IMR-90 (cell line): ENCODE measurements at regions not wholly inside any gene's neighbourhood (a gene's known extent, or its start where the extent isn't known, plus 50 kb on each side); places are given as distances from the start of the nearest gene placed in this dataset.
A peak's percentile ranks its signal among the peaks of the same experiment; 100 is the strongest.
"Not testable (repeated sequence)": the region's sequence is repeated elsewhere in the genome, so short reads cannot be mapped to it uniquely, and the experiment has no call there.

Source experiments
- ATAC-seq: fragments of 200-7000 bp; cut with Tn5 transposase; 2 replicates; pipeline ENCODE4 v1.9.1; 2020; ENCODE audit warnings: low read depth, mild to moderate bottlenecking, moderate library complexity
- BruUV-seq: library from RNA; stranded (reverse); fragments of 400-500 nt; replicated peaks from 2 replicates; lab custom pipeline; 2021; lab: Mats Ljungman, UMichigan
- CTCF ChIA-PET: fragments of 300-600 bp; formaldehyde crosslinking; extraction: SDS; loops from one replicate; lab custom pipeline; 2021; ENCODE audit warnings: antibody characterized with exemption; lab: Yijun Ruan, JAX
- POLR2A ChIA-PET: fragments of 300-600 bp; sonication (Branson Sonifier 250); formaldehyde crosslinking; loops from one replicate; lab custom pipeline; 2022; ENCODE audit warnings: antibody characterized with exemption; ENCODE audit not compliant: unreplicated experiment; lab: Charles Lee
- DNase-seq: peaks from one replicate; pipeline ENCODE4 v3.0.0; 2013
- H2AFZ ChIP-seq: replicated peaks from 2 replicates; pipeline ENCODE3; 2013; ENCODE audit warnings: low read length, mild to moderate bottlenecking; ENCODE audit not compliant: poor library complexity
- H2AK5ac ChIP-seq: 2 replicates; pipeline ENCODE4 v1.6.1; 2013; ENCODE audit warnings: low read depth, low read length, inconsistent platforms
- H2AK9ac ChIP-seq: replicated peaks from 2 replicates; pipeline ENCODE3; 2013; ENCODE audit warnings: mild to moderate bottlenecking, low read depth, low read length, moderate library complexity; ENCODE audit not compliant: poor library complexity
- H2BK120ac ChIP-seq: 2 replicates; pipeline ENCODE4 v1.6.1; 2013; ENCODE audit warnings: low read depth, low read length, inconsistent platforms
- H2BK15ac ChIP-seq: 3 replicates; pipeline ENCODE4 v1.6.1; 2013; ENCODE audit warnings: low read depth, low read length, inconsistent platforms
- H2BK20ac ChIP-seq: 2 replicates; pipeline ENCODE4 v1.6.1; 2013; ENCODE audit warnings: low read depth, mild to moderate bottlenecking, inconsistent platforms, low read length, moderate library complexity
- H2BK5ac ChIP-seq: 2 replicates; pipeline ENCODE4 v1.6.1; 2013; ENCODE audit warnings: mild to moderate bottlenecking, low read depth, low read length, inconsistent platforms; ENCODE audit not compliant: poor library complexity, severe bottlenecking
- H3K14ac ChIP-seq: replicated peaks from 2 replicates; pipeline ENCODE4 v1.6.1; 2013; ENCODE audit warnings: low read depth, low read length, inconsistent platforms
- H3K18ac ChIP-seq: 2 replicates; pipeline ENCODE4 v1.6.1; 2013; ENCODE audit warnings: low read depth, low read length, control low read depth
- H3K23ac ChIP-seq: 2 replicates; pipeline ENCODE4 v1.6.1; 2013; ENCODE audit warnings: low read depth, low read length, inconsistent platforms
- H3K27ac ChIP-seq: 2 replicates; pipeline ENCODE4 v1.5.1; 2013; ENCODE audit warnings: mild to moderate bottlenecking, control low read depth, low read length; ENCODE audit not compliant: insufficient read depth
- H3K27me3 ChIP-seq: 2 replicates; pipeline ENCODE4 v1.6.1; 2013; ENCODE audit warnings: low read length; ENCODE audit not compliant: control insufficient read depth, insufficient read depth
- H3K36me3 ChIP-seq: 2 replicates; pipeline ENCODE4 v1.6.1; 2013; ENCODE audit warnings: low read length, mixed read lengths; ENCODE audit not compliant: control insufficient read depth, insufficient read depth
- H3K4ac ChIP-seq: 2 replicates; pipeline ENCODE4 v1.6.1; 2013; ENCODE audit warnings: low read depth, low read length, inconsistent platforms
- H3K4me1 ChIP-seq: 2 replicates; pipeline ENCODE4 v1.6.1; 2013; ENCODE audit warnings: low read length, mixed read lengths; ENCODE audit not compliant: control insufficient read depth, insufficient read depth
- H3K4me2 ChIP-seq: 2 replicates; pipeline ENCODE4 v1.6.1; 2013; ENCODE audit warnings: low read depth, mild to moderate bottlenecking, control low read depth, low read length, moderate library complexity
- H3K4me3 ChIP-seq: 2 replicates; pipeline ENCODE4 v1.5.1; 2013; ENCODE audit warnings: low read depth, mild to moderate bottlenecking, control low read depth, low read length, moderate library complexity; ENCODE audit not compliant: insufficient read depth
- H3K56ac ChIP-seq: 2 replicates; pipeline ENCODE4 v1.6.1; 2013; ENCODE audit warnings: low read length, inconsistent platforms; ENCODE audit not compliant: insufficient read depth; ENCODE audit errors: extremely low read depth
- H3K79me1 ChIP-seq, 2 experiments: 2 replicates each; pipeline ENCODE4 v1.6.1; 2013; ENCODE audit warnings: low read length in 2 of 2, inconsistent platforms in 1 of 2, low read depth in 1 of 2
- H3K9ac ChIP-seq: 2 replicates; pipeline ENCODE4 v1.6.1; 2013; ENCODE audit warnings: low read depth, low read length, control low read depth
- H3K9me1 ChIP-seq: 2 replicates; pipeline ENCODE4 v1.6.1; 2013; ENCODE audit warnings: low read length, inconsistent platforms; ENCODE audit not compliant: insufficient read depth
- H3K9me3 ChIP-seq: 2 replicates; pipeline ENCODE4 v1.6.1; 2013; ENCODE audit warnings: low read length; ENCODE audit not compliant: control insufficient read depth, insufficient read depth
- H4K20me1 ChIP-seq: 2 replicates; pipeline ENCODE4 v1.6.1; 2013; ENCODE audit warnings: low read length, inconsistent platforms; ENCODE audit not compliant: insufficient read depth
- H4K5ac ChIP-seq: 2 replicates; pipeline ENCODE4 v1.6.1; 2013; ENCODE audit warnings: mild to moderate bottlenecking, low read depth, low read length, control low read depth
- H4K8ac ChIP-seq, 2 experiments: 2 replicates each; pipeline ENCODE4 v1.6.1; 2013; ENCODE audit warnings: low read depth in 2 of 2, low read length in 2 of 2, control low read depth in 1 of 2, inconsistent platforms in 1 of 2
- H4K91ac ChIP-seq: 2 replicates; pipeline ENCODE4 v1.6.1; 2013; ENCODE audit warnings: low read depth, low read length, inconsistent platforms; ENCODE audit not compliant: insufficient read depth
- CTCF ChIP-seq: conservative IDR thresholded peaks from 2 replicates; pipeline ENCODE4 v1.5.1; 2012; ENCODE audit warnings: mild to moderate bottlenecking, low read depth, low read length, improper control_type of control experiment
- FOS ChIP-seq: fragments of 150-350 bp; IDR thresholded peaks from 2 replicates; pipeline ENCODE4 v1.6.1; 2016; ENCODE audit warnings: low read depth, low read length
- POLR2A ChIP-seq: IDR thresholded peaks from 2 replicates; pipeline ENCODE4 v1.6.1; 2012; ENCODE audit warnings: mild to moderate bottlenecking, low read depth, low read length
- RFX5 ChIP-seq: IDR thresholded peaks from 2 replicates; pipeline ENCODE4 v1.8.0; 2012; ENCODE audit warnings: low read depth, mild to moderate bottlenecking, low read length, moderate library complexity
- SMC3 ChIP-seq: fragments of 150-350 bp; IDR thresholded peaks from 2 replicates; pipeline ENCODE4 v1.6.1; 2016; ENCODE audit warnings: low read depth, mild to moderate bottlenecking, antibody characterized with exemption, low read length, moderate library complexity
- WGBS, 2 experiments: methylation state at CpG; one replicate each; pipeline versions ENCODE4 v1.1.5 to v1.1.7; 2013; ENCODE audit warnings: missing lambda C conversion rate in 2 of 2; ENCODE audit not compliant: insufficient read length in 1 of 2; ENCODE audit errors: extremely low coverage in 2 of 2; 5-methylcytosine and 5-hydroxymethylcytosine counted together
- dilution Hi-C: fragments of 300-500 bp; cut with HindIII; formaldehyde crosslinking; loops from one replicate; pipeline ENCODE4 v1.14.3; 2018; ENCODE audit warnings: low sequenced_read_pairs; ENCODE audit not compliant: unreplicated experiment
- in situ Hi-C: fragments of 300-500 bp; cut with MboI; formaldehyde crosslinking; loops from 3 replicates; pipeline ENCODE4 v1.14.3; 2019; ENCODE audit warnings: low sequenced_read_pairs, inconsistent platforms, mixed read lengths
- intact Hi-C: fragments of 100-400 bp; cut with micrococcal nuclease; formaldehyde crosslinking; loops from 2 replicates; pipeline ENCODE4 v1.10.0; 2022

DNA sequence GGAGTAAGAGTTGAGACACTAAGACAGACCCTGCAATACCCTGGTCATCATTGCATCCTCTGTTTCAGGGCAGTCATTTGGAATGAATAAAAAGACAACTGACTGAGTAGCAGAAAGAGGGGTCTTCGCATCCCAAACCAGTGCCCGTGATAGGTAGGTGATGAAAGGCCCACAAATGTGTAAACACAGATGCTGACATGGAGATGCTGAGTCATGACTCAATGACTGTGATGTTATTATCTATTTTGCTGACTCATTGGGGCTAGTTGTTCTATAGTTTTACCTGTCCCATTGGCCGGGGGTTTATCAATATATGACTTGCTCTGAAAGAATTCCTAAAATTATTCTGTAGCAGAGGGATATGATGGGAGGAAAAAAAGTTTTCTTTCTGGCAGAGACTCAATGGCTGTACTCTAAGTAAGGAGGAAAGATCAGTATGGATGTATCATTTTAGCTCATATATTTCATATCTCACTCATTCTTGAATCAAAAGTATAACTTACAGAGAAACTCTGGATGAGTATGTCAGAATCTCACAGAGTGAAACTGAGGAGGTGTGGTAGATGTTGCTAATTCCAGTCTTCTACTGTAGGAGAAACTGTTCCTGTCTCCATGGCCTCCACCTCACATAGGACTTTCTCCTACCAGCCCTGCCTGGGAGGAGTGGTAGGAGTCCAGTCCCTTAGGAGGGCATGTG is 119.9 kb upstream of the PREP start (continued):
- TF ChIP-seq RFX5, result no peak

DNA sequence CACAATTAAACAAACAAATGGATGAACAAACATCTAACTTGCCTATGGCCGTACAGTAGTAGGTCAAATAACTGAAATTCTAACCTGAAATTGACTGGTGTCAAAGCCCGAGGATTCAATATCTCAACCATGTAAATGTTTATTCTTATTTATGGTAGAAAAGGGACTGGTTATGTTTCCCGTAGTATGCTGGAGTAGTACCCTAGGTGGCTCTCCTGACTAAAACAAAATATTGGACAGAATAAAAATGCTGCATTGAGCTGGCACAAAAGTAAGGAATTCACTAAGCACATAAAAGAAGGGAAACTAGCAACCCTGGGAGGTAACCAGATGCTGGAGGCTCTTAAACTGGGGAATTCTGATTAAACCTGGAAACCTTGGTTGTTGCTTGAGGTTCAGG is 117.1 kb upstream of the PREP start:
- Histone ChIP-seq H3K36me3 (no peaks in the 10 kb centered on the region; the same call in 1 of the 2 replicates), H3K79me1 (no peaks in the 10 kb centered on the region), H4K8ac (no peak overlapping the region), H2BK15ac (no peak overlapping the region), H4K5ac (no peak overlapping the region), H2BK120ac (no peak overlapping the region), H2AK9ac (no peak overlapping the region), H3K9ac (no peak overlapping the region), H4K91ac (no peak overlapping the region), H2AK5ac (no peak overlapping the region), H4K20me1 (no peaks in the 10 kb centered on the region), H3K4ac (no peak overlapping the region), H2BK20ac (peak overlapping the region; percentile 46; the same call in 1 of the 2 replicates), H3K23ac (no peak overlapping the region), H3K18ac (no peak overlapping the region), H3K56ac (no peak overlapping the region), H2BK5ac (no peak overlapping the region), H3K9me3 (no peaks in the 10 kb centered on the region), H3K4me2 (no peak overlapping the region), H3K4me3 (no peak overlapping the region), H2AFZ (no peak overlapping the region), H3K27me3 (no peaks in the 10 kb centered on the region), H3K4me1 (peaks cover 2% of the 10 kb centered on the region; the same call in 1 of the 2 replicates), H3K27ac (no peak overlapping the region), H3K9me1 (no peaks in the 10 kb centered on the region; the same call in 1 of the 2 replicates), H3K14ac (no peak overlapping the region; the same call in 1 of the 2 replicates)
- BruUV-seq, result no TSS peak
- WGBS, 2 experiments, result no CpG with 5 or more reads among the region's 3 CpGs
- DNase-seq (no peak), ATAC-seq (no peak)
- dilution Hi-C loops, result no loop called here
- no peak for TF ChIP-seq POLR2A
- TF ChIP-seq FOS, result no peak
- 0 out of 2 replicates have a peak, but pooled peaks have one; percentile 12 for TF ChIP-seq CTCF
- no peak for TF ChIP-seq SMC3
- intact Hi-C loops, result no loop called here
- in situ Hi-C loops, result no loop called here
- ChIA-PET CTCF (no interaction called here), POLR2A (no interaction called here)

GRCh38 chr6:105518993-105519392 is 116.1 kb upstream of the PREP start:
- not testable (repeated sequence) for H3K9me1 ChIP-seq

More at GRCh38 chr6:105518993-105519392, 116.1 kb upstream of the PREP start:
- H4K5ac ChIP-seq, H3K27me3 ChIP-seq, H2BK120ac ChIP-seq, H3K18ac ChIP-seq, DNase-seq, H3K4me3 ChIP-seq, H3K4me1 ChIP-seq, in situ Hi-C loops, H4K8ac ChIP-seq, H3K27ac ChIP-seq, H2AK5ac ChIP-seq, H4K20me1 ChIP-seq, H3K4ac ChIP-seq, H3K56ac ChIP-seq, dilution Hi-C loops, POLR2A ChIA-PET, CTCF ChIA-PET, H3K9ac ChIP-seq, H2AFZ ChIP-seq, H3K14ac ChIP-seq, H2AK9ac ChIP-seq, H3K23ac ChIP-seq, ATAC-seq, H2BK15ac ChIP-seq, H4K91ac ChIP-seq, H3K4me2 ChIP-seq, H3K79me1 ChIP-seq, BruUV-seq, intact Hi-C loops, H3K36me3 ChIP-seq, H3K9me3 ChIP-seq, H2BK20ac ChIP-seq, H2BK5ac ChIP-seq: not testable (repeated sequence)
- WGBS, 2 experiments, result no CpG with 5 or more reads among the region's 4 CpGs
